ENCODE measurements at regions not wholly inside any gene's neighbourhood (a gene's known extent, or its start where the extent isn't known, plus 50 kb on each side); places are given as distances from the start of the nearest gene placed in this dataset.
"Not testable (repeated sequence)": the region's sequence is repeated elsewhere in the genome, so short reads cannot be mapped to it uniquely, and the experiment has no call there.

DNA sequence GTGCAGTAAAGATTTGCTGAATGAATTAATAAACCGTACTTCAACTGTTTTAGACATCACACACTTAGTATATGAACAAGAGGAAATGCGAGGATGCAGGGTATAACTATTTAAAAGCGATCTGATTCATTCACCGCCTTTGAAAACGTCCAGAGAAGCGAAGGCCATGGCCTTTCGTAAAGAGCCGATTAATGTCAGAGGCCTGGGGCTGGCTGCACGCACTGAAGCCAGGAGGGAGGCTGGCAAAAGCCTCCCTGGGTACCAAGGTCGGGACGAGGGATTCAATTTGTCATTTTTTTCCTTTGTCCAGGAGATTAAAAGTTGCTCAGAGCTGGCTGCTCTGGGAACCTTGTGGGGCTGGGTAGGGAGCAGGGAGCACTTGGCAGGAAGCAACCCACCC is 307.4 kb downstream of the NPHP4 start:
- DNase-seq: no peak

DNA sequence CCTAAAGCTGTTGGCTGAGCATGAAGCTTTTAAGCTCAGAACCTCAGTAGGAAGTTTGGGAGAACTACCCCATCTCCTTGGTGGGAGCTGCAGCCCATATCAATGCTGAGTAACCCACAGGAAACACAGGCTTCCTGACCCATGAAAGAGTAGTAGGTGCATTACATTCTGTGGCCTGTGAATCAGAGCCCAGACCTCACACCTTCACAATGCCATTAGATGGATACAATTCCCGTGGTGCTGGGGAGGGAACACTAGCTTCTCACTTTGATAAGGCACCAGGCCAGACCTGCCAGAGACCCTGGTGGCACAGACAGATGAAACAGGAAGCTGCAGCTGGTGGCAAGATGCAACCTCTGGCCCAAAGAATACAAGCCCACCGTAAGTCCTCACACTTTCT is 308.8 kb downstream of the NPHP4 start:
- DNase-seq: no peak

DNA sequence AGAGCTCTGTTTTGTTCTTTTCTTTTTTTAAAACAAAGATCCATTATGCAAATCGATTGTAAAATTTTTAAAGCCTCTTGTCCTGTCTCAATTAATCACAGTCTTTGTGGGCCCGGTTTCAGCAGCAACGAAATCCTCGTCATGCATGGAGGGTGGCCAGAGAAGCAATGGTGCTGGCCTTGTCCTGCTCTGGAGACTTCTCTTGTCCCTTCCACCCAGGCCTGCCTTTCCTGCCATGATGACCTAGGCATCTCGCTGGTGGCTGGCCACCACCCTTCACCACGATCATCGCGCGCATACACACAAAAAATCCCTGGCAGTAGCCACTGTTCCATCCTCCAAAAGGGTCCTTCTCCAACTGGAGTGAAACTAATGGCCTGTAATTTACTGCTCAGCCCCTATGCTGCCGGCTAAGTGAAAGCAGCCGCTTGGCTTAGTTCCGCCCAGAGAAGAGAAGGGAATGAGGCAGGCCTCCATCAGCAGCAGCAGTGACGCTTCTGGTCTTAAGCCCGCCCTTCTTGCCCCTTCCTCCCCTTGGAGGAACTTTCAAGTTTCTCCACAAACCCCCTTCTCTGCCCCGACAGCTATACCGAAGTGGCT is 309.5 kb downstream of the NPHP4 start:
- DNase-seq: peak; percentile 73

DNA sequence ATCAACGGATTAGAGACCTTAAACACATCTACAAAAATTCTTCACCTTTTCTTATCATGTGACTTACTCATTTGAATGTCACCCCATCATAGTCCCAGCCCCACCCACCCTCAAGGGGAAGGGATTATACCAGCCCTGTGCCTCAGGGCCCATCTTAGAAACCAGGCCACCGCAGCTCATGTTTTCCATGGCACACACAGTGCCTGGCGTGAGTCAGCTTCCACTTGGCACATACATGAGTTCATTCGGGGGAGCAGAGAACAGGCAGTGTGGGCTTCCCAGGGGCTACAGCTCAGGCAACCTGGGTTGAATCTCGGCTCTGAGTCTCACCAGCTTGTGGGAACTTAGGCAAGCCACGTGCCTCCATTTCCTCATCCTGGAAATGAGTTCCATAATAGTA is 310.6 kb downstream of the NPHP4 start:
- DNase-seq: no peak

DNA sequence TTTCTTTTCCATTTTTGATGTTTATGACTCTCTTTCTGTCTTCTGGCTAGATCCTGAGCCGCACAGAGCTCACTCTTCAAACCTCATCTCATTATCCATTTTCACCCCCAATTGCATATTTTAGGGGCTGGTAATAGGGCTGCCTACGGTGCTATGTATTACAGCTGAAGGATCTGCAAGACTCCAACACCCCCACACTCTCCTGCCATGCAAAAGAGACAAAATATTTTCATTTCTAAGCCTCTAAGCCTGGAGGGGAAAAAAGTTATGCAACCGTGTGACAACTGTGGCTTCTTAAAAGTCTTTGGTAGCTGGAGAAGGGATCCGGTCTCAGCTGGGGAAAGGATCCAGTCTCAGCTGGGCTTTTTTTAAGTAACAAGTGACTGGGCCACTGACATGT is 311.6 kb downstream of the NPHP4 start:
- no peak for DNase-seq

DNA sequence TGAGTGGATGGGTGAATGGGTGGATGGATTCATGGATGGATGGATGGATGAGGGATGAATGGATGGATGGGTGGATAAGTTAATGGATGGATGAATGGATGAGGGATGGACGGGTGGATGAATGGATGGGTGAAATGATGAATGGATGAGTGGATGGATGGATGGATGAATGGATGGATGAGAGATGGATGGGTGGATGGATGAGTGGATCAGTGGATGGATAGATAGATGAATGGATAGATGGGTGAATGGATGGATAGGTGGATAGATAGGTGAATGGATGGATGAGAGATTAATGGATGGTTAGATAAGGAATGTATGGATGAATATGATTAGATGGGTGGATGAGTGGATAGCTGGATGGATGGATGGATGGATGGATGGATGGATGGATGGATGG is 313.5 kb downstream of the NPHP4 start:
- no peak for DNase-seq

DNA sequence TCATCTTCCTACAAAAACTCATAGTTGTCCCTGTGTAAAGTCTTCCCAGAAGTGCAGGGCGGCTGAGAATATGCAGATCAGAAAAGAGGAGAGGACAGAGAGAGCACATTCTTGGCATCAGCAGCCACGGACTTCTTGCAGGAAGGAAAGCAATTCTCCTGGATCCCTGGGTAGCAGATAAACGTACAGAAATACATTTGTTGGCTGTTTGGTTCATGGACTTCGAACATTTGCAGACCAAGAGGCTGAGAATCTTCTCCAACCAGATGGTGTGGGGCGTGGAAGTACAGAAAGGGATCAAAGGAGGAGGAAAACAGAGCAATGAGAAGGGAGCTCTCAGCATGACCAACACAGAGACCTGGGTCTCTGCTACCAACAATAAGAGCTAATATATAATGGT is 319.9 kb downstream of the NPHP4 start:
- DNase-seq: not testable (repeated sequence)

DNA sequence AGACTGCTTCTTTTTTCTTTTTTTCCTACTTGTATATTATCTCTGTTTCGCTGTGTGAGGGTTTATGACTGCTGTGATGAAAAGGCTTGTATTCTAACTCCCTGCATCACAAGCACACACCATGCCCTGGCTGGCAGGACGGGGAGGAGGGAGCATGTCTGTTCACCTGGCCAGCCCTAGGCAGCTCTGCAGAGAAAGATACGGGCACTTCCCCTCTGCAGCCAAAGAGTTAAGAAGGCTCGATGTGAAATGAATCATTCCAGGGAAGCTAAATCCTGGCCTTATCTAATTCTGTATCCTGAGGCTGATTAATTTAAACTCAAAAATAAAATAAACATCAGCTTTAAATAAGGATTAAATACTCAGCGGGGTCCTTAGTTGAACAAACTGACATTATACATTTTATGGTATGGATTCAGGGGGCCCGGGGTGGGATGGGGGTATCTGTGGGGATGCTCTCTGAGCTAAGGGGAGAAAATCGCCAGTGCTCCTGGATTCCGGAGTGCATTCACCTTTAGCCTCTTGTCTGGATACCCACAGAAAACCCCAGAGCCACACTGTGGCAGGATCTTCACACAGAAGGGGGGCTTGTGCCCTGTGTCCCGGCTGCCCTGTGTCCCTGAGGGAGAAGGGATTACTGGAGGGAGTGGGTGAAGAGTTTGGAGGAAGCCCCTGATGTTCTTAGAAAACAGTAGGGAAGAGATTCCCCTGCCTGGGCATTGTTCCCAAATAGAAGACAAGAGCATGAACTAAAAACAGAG is 321.5 kb downstream of the NPHP4 start:
- no peak for DNase-seq

DNA sequence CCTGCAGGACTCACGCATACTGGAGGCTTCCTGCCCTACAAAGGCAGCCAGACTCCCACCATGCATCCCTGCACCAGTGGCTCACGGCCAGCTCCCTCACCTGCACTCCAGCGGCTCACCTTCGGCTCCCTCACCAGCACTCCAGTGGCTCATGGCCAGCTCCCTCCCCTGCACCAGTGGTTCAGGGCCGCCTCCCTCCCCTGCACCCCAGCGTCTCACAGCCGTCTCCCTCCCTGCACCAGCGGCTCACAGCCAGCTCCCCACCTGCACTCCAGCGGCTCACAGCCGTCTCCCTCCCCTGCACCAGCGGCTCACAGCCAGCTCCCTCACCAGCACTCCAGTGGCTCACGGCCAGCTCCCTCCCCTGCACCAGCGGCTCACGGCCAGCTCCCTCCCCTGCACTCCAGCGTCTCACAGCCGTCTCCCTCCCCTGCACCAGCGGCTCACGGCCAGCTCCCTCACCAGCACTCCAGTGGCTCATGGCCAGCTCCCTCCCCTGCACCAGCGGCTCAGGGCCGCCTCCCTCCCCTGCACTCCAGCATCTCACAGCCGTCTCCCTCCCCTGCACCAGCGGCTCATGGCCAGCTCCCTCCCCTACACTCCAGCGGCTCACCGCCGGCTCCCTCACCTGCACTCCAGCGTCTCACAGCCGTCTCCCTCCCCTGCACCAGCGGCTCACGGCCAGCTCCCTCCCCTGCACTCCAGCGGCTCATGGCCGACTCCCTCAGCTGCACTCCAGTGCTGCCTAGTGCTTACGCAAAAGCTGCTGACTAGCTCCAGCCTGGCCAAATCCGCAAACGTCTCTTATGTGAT is 324.5 kb downstream of the NPHP4 start:
- DNase-seq: no peak

DNA sequence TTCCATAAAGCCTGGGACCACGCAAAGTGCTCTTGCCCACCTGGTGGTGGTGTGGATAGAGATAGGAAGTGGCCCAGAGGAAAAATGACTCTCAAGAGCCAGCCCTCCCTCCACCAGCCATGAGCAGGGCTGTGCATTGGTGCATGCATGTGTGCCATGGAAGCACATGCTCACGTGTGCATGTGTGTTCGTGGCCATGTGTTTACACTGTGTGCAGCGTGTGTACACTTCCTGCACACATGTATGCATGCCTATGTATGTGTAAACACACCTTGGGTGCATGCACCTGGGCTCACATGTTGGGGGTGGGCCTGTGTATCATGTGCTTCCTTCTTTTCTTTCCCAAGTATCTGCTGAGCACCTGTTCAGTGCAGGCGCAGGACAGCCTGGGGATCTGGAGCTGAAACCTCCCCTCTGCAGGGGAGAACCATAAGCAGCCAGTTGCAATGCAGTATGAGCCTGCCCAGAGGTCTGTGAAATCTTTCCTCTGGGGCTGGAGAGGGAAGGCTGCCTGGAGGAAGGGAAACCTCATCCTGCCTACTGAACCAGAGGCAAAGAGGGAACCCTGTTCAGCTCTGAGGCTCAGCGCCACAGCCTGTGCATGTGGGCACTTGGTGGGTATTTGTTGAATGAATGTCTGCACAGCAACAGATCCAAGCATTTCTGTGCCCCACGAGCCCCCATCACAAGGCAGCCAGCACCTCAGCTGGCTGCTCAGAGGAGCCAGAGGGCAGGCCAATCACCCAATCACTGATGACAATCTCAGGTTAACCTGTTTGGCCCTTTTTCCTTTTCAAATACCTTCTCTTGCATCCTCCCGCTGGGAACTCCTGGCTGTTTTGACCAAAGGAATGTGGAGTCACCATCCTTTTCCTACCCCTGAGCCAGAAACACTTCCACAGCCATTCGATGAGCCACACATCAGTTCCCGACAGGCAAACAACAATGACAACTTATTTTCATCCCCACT is 327.0 kb downstream of the NPHP4 start:
- DNase-seq: no peak

DNA sequence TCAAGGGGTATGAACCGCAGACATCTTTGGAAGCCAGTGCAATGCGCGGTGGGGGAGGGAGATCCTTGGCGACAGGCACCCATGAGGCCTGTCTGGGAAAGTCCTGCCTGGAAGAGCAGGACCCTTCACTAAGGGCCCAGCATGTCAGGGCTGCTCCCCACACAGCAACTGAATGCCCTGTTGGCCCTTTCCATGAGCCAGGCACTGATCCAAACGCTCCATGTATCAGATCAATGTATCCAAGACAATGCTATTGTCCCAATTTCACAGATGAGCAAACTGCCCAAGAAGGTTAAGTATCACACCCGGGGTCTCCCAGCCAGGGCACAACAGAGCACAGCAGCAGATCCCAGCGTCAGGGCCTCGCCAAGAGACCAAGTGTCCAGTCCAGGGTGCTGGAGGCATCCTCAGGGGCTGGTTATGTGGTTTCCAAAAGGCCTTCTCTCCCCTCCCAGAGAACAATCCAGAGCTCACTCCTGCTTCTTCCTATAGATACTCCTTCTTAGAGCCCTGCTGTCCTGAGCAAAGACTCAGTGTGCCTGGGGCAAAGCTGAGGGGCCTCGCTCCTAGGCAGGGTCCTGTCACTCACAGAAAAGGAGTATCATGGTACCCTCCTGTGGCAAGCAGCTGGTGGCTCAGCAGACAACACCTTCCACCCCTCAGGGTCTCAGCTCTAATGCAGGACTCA is 328.0 kb downstream of the NPHP4 start:
- DNase-seq: no peak

DNA sequence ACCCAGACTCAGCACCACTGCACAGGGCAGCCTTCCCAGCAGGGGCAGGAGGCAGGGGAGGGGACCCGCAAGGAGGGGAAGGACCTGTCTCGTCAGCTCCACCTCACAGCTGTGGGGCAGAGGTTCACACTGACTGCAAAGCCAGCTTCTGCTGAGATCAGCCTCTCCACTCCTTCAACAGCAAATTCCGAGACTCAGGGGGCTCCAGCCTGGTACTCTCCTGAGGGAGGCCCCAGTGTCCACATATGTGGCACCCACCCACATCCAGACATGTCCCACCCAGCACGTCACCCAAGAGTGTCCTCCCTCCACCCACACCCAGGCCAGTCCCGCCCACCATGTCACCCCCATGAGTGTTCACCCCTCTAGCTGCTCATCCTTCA is 329.5 kb downstream of the NPHP4 start:
- DNase-seq: no peak

DNA sequence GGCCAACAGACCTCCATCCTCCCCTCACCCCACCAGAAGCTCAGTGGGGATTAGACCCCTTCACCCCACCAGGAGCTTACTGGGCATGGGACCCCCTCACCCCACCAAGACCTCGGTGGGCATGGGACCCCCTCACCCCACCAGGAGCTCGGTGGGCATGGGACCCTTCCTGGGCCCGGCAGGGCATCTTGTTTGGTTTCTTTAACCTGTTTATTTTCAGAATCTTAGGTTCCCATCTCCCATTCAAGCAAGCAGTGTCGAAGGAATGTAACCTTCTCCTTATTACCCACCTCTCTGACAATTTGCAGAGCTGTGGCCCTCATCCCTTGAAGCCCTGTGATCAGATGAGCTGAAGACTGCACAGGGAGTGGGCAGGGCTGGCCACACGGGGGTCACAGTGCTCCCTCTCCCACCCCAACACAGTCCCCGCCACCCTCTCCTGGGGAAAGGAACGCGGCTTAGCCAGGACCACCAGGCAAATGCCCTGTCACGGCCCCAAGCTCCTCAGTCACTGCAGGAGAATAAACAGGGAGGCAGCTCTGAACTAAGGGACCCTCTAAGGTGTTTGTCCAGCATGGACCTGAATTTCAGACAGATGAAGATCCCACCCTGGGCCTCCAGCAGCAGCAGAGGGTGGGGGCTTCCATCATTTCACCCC is 330.0 kb downstream of the NPHP4 start:
- DNase-seq: no peak

DNA sequence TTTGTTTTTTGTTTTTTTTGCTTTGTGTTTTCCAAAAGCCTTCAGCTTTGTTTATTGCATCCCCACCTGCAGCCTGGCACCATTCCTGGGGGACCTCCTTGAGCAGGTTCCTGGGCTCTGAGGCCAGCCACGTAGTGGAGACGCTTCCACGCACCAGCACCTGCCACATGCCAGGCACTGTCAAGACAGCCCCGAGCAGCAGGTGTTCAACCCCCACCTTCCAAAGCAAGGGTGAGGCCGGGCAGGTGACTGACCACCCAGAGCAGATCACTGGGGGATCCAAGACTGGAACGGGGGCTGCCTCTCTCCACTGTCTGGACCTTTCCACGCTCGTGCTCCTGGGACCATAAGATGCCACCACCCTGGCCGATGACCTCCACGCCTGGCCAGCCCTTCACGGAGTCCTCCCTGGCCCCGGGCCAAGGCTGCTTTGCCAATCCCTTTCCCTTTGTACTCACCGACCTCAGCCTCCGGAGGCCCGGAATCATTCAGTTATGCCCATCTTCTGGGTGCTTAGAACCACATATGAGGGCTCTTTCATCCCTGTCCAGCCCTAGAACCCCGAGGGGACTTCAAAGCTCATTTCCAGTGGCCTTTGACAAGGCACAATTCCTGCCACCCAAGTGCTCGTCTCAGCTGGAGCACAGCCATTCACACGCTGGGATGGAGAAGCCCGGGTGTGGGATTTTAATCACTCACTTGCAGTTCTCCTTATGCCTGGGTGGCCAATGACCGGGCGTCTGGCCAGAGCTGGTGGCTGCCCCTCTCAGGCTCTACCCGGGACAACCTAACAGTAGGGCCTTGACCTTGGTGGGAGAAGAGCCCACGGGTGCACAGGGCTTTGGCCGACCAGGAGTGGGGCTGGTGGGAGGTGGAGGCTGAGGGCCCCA is 330.8 kb downstream of the NPHP4 start:
- DNase-seq: no peak

DNA sequence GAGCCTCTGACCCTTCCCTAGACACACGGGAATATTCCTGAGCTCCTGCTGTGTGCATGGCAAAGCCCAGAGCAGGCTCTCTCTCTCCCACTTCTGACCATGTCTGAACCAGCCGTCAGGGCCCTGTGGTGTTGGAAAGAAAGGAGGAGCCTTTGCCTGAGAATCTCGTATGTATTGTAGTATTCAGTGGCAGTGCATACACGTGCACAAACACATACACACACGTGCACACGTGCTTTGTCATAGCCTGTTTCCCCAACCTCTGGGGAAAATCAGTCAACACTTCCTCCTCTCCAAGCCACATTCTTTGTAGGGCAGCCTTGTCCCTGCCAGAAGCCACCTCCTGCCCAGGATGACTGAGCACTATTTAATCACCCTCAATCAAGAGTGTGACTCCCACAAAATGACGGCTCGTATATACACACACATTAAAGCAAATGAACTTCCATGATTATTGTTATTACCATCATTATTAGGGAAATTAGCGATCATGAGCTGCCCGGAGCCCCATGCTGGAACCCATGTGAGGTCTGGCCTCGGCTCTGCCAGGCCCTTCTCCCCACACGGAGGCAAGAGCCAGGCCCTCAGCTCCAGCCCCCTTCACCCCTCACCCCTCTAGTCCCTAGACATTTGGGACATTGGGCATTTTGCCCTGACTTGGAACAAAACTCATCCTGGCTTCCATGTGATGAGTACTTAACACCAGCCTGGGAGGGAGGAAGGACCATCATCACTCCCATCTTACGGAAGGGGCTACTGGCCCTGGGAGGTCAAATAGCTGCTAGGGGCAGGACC is 331.9 kb downstream of the NPHP4 start:
- DNase-seq: no peak

DNA sequence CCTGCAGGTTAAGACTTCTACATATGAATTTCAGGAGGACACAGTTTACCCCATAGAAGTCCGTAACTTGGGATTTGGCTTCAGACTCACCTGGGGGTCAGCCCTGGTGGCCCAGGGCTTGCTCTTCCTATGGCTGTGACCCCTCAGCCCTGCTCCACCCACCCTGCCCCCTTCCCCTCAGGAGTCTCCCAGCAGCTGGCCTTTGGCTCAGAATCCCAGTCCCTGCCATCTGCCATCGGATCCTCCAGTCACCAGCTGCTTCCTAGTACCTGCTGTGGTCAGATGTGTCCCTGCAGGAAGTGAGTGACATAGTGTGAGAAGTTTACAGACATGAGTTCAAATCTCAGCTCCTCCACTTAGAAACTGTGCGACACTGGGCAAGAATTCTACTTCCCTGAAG is 332.6 kb downstream of the NPHP4 start:
- no peak for DNase-seq

DNA sequence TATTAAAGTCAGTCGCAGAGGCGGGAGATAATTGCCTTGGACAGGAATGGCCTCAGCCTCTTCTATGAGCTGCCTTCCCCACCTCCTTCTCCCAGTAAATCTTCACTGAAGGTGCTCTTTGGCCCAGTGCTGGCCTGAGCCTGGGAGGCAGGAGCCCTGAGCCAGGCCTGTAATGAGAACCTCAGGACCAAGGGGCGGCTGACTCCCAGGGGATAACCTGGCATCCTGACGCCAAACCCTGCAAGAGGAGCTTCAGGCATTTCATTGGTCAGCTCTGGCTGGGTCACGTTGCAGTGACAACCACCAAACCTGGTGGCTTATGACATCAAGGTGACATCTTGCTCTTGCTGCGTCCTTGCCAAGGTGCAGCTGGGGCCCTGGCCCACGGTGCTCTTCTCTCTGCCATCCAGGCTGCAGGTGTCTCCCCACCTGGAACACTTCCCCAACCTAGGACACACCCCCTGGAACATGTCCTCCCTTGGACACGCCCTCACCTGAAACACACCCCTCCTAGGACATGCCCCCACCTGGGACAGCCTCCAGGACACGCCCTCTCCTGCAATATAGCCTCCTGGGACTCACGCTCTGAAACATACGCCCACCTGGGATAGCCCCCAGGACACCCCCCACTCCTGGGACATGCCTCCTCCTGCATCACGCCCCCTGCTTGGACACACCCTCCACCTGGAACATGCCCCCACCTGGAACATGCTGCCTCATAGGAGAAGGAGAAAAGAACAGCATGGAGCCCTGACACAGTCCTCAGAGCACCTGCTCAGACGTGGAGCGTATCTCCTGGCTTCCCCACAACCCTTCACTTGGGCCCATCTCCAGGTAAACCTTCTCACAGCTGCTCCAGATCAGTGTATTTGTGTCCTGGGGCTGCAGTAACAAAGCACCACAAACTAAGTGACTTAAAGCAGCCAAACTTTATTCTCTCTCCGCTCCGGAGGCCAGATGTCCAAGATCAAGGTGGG is 333.6 kb downstream of the NPHP4 start:
- no peak for DNase-seq

Data from right hindlimb (tissue), 1 donor.